ENCODE measurements at regions not wholly inside any gene's neighbourhood (a gene's known extent, or its start where the extent isn't known, plus 50 kb on each side); places are given as distances from the start of the nearest gene placed in this dataset.

DNA sequence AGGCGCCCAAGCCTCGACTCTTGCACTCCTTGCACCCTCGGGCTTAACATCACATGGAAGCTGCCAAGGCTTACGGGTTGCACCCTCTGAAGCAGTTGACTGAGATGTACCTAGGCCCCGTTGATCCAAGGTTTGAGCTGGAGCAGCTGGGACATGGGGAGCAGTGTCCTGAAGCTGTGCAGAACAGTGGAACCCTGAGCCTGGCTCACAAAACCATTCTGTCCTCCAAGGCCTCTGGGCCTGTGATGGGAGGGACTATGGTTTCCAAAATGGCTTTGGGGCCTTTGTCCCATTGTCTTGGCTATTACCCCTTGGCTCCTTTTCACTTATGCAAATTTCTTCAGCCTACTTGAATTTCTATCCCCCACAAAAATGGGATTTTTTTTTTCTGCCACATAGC is 454.0 kb downstream of the PIK3C3 start:
- ATAC-seq (replicated peaks; ENCODE audit: extremely low read depth, poor library complexity, severe bottlenecking) (no peak), DNase-seq (ENCODE audit: low spot score in 2 of 2) (no peak)
- Mint-ChIP-seq H3K4me1 (no peaks in the 10 kb centered on the region), H3K27ac (ENCODE audit: low read depth) (no peak overlapping the region), H3K9me3 (peaks cover 34% of the 10 kb centered on the region), H3K36me3 (ENCODE audit: insufficient read depth) (no peaks in the 10 kb centered on the region), H3K27me3 (no peaks in the 10 kb centered on the region), H3K4me3 (no peak overlapping the region)

DNA sequence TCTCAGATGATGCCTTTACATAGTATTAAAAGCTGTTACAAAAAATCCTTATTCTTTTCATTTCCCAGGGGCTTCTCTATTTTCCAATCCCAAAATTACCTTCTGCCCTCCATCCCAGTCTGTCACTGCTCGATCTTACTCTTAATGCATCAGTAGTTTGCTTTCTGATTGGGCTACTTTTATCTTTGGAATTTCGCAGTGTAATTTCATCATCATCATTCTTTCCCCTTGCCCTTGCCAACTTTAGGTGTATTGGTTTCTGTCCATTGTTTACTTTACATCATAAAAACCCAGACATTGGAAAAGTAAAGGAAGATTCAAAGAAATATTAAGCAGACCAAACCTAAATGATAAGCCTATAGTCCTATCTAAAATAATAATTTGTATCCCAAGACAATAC is 457.2 kb downstream of the PIK3C3 start:
- H3K9me3 Mint-ChIP-seq, result peaks cover 34% of the 10 kb centered on the region

DNA sequence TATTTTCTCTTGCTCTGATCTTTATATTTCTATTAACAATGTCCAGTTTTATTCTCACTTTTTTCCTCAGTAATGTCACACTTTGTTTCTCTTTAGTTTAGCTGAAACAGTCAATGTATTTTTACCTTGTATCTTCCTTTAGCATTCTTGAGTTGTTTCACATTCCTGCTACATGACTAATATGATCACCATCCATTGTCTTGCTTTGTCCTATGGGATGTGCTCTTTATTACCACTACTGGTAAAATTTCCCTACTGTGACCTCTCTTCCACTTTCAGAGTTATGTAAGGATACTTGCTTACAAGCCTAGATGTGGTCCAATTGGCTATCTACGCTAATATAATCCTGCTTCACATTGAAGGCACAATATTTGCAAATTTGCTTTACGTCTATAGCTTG is 457.9 kb downstream of the PIK3C3 start:
- no peak overlapping the region for H3K4me3 Mint-ChIP-seq
- no peaks in the 10 kb centered on the region for H3K27me3 Mint-ChIP-seq
- ATAC-seq (replicated peaks; ENCODE audit: extremely low read depth, poor library complexity, severe bottlenecking) (no peak), DNase-seq (ENCODE audit: low spot score in 2 of 2) (no peak)
- peaks cover 28% of the 10 kb centered on the region for H3K9me3 Mint-ChIP-seq
- H3K4me1 Mint-ChIP-seq, result no peaks in the 10 kb centered on the region
- H3K27ac Mint-ChIP-seq (ENCODE audit: low read depth), result no peak overlapping the region
- H3K36me3 Mint-ChIP-seq (ENCODE audit: insufficient read depth), result peaks cover 1% of the 10 kb centered on the region

More for the DNA sequence above, 457.2 kb downstream of the PIK3C3 start:
- DNase-seq (ENCODE audit: low spot score in 2 of 2) (no peak), ATAC-seq (replicated peaks; ENCODE audit: extremely low read depth, poor library complexity, severe bottlenecking) (no peak)
- H3K4me1 Mint-ChIP-seq, result no peaks in the 10 kb centered on the region
- no peaks in the 10 kb centered on the region for H3K27me3 Mint-ChIP-seq
- H3K36me3 Mint-ChIP-seq (ENCODE audit: insufficient read depth), result peaks cover 1% of the 10 kb centered on the region
- no peak overlapping the region for H3K4me3 Mint-ChIP-seq
- H3K27ac Mint-ChIP-seq (ENCODE audit: low read depth), result no peak overlapping the region

DNA sequence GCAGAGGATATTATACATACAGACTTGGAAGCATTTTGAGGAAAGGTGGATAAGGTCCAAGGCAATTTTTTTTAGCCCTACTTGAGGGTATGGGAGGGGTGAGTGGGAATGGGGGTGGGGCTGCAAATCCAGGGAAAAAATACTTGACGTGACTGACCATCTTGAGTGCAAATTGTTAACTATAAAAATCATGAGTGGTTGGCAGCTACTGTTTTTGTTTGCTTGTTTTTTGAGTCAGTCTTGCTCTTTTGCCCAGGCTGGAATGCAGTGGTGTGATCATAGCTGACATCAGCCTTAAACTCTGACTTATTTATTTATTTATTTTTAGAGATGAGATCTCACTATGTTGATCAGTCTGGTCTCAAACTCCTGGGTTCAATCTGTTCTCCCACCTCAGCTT is 458.8 kb downstream of the PIK3C3 start:
- Mint-ChIP-seq H3K27ac (ENCODE audit: low read depth) (no peak overlapping the region), H3K36me3 (ENCODE audit: insufficient read depth) (peaks cover 1% of the 10 kb centered on the region), H3K9me3 (peaks cover 25% of the 10 kb centered on the region), H3K4me1 (no peaks in the 10 kb centered on the region), H3K4me3 (no peak overlapping the region), H3K27me3 (no peaks in the 10 kb centered on the region)
- no peak for DNase-seq (ENCODE audit: low spot score in 2 of 2)
- no peak for ATAC-seq (replicated peaks; ENCODE audit: extremely low read depth, poor library complexity, severe bottlenecking)

DNA sequence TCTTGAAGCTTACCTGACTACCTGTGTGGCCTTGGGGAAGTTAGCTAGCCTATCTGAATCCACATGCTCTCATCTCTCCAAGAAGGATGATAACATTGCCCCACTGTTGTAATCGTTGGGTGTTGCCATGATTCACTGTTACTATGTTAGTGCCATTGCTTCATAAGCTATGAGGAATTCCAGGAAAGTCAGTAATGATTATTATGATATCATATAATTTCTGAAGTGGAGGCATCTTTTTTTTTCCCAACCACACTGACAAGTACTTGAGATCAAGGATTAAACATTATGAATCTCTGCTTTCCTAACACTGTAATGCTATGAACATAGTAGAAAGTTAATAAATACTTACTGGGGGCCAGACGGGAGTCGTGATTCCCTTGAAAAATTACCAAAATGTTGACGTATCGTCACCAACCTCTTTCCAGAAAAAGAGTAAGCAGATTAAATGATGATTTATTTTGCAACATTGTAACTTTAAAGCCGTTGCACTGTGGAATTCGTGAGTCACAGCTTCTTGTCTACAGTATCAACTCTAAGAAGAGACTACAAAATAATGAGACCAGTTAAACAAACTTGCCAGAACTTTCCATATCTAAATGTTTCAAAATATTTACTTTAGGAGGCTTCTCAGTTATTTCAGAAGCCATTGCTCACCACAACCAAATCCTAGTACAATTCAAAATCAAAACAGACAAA is 459.9 kb downstream of the PIK3C3 start:
- Mint-ChIP-seq H3K27ac (ENCODE audit: low read depth) (no peak overlapping the region), H3K4me1 (no peaks in the 10 kb centered on the region), H3K9me3 (peaks cover 18% of the 10 kb centered on the region), H3K36me3 (ENCODE audit: insufficient read depth) (peaks cover 1% of the 10 kb centered on the region), H3K4me3 (no peak overlapping the region), H3K27me3 (no peaks in the 10 kb centered on the region)
- DNase-seq (ENCODE audit: low spot score in 2 of 2) (no peak), ATAC-seq (replicated peaks; ENCODE audit: extremely low read depth, poor library complexity, severe bottlenecking) (no peak)

DNA sequence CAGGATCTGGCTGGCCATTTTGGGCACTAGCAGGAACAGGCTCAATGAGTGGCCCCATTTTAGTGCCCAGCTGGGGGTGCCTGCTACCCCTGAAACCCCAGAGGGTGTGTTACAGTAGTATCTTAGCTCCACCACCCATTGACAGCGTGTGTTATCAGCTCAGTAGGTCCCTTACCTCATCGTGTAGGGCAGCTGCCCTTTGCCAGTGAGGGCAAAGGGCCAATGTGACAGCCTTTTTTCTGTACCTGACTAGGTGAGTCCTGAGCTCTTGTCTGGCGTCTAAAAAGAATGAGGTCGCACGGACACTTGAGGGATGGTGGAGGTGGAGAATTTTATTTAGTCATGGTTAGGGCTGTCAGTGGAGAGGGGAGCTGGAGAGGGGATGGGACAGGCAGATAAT is 462.2 kb downstream of the PIK3C3 start:
- DNase-seq (ENCODE audit: low spot score in 2 of 2) (no peak), ATAC-seq (replicated peaks; ENCODE audit: extremely low read depth, poor library complexity, severe bottlenecking) (no peak)
- Mint-ChIP-seq H3K36me3 (ENCODE audit: insufficient read depth) (peaks cover 1% of the 10 kb centered on the region), H3K4me1 (no peaks in the 10 kb centered on the region), H3K27me3 (no peaks in the 10 kb centered on the region), H3K9me3 (peaks cover 22% of the 10 kb centered on the region), H3K27ac (ENCODE audit: low read depth) (no peak overlapping the region), H3K4me3 (no peak overlapping the region)

DNA sequence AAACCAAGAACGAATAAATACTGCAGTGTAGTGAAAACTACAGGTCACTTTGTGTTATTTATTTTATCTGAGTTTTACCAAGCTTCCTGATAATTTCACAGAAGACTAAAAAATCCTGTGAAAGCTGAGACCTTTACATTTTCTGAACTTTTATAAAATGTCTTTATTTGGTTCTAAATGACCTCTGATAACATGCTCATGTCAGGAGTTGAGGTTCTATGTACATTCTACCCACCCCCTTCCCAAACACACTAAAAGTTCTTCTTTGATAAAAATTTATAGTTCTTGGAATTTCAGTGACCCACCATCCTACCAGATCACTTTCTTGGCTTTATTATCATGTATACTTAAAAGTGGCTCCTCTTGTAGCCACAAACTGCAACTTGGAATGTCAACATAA is 463.1 kb downstream of the PIK3C3 start:
- H3K36me3 Mint-ChIP-seq (ENCODE audit: insufficient read depth), result peaks cover 1% of the 10 kb centered on the region
- no peak overlapping the region for H3K4me3 Mint-ChIP-seq
- no peaks in the 10 kb centered on the region for H3K4me1 Mint-ChIP-seq
- DNase-seq (ENCODE audit: low spot score in 2 of 2), result no peak
- H3K9me3 Mint-ChIP-seq, result peaks cover 12% of the 10 kb centered on the region
- H3K27ac Mint-ChIP-seq (ENCODE audit: low read depth), result no peak overlapping the region
- H3K27me3 Mint-ChIP-seq, result no peaks in the 10 kb centered on the region
- ATAC-seq (replicated peaks; ENCODE audit: extremely low read depth, poor library complexity, severe bottlenecking), result no peak

DNA sequence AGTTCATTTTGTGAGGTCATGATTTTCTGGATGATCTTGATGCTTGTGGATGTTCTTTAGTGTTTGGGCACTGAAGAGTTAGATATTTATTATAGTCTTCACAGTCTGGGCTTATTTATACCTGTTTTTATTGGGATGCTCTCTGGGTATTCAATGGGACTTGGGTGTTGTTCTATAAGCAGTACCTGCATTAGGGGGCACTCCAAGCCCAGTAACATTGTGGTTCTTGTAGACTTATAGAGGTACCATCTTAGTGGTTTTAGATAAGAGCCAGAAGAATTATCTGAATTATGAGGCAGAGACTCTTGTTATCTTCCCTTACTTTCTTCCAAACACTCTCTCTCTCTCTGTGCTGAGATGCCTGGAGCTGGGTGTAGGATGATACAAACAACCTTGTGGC is 470.0 kb downstream of the PIK3C3 start:
- Mint-ChIP-seq H3K4me1 (no peaks in the 10 kb centered on the region), H3K27me3 (no peaks in the 10 kb centered on the region), H3K36me3 (ENCODE audit: insufficient read depth) (no peaks in the 10 kb centered on the region), H3K4me3 (no peak overlapping the region), H3K9me3 (peaks cover 32% of the 10 kb centered on the region), H3K27ac (ENCODE audit: low read depth) (no peak overlapping the region)
- DNase-seq (ENCODE audit: low spot score in 2 of 2) (no peak), ATAC-seq (replicated peaks; ENCODE audit: extremely low read depth, poor library complexity, severe bottlenecking) (no peak)

DNA sequence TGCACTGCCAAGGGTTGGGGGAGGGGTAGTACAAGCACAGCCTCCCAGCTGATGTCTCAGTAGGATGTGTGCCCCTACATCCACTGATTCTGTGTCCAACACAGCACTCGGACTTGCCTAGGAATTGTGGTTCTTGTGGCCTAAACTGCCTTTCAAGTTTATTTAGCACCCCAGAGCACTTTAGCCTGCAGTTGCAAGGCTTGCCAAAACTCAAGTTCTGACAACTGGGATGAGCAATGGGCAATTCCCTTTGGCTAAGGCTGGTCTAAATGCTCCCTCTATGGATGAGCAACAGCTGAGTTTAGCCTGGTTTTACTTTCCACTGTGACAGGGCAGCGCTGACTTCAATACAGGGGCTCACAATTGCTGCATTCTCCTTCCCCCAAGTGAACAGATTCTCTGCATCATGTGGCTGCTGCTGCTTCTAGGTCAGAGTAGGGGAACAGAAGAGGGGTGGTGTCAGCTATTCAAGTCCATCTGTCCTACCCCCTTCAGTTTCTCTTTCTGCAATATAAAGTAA is 471.5 kb downstream of the PIK3C3 start:
- Mint-ChIP-seq H3K4me3 (no peak overlapping the region), H3K27me3 (no peaks in the 10 kb centered on the region), H3K27ac (ENCODE audit: low read depth) (no peak overlapping the region)

DNA sequence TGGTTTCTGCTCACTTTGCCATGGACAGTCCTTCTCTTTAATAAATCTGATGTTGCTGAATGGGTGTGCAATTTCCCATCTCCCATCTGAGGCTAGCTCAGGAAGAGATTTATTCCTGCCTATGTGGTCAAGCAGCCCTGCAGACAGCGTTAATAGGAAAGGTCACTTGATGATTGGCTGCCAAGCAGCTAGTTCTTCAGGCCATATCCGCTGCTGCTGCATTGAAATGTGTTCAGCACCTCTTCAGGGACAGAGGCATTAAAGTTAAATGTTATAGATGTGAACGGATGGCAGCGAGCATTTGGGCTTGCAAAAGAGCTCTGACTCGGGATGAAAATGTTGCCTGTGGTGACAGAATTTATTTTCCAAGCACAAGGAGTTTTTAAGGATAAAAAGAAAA is 474.2 kb downstream of the PIK3C3 start:
- ATAC-seq (replicated peaks; ENCODE audit: extremely low read depth, poor library complexity, severe bottlenecking), result no peak
- no peaks in the 10 kb centered on the region for H3K4me1 Mint-ChIP-seq
- no peaks in the 10 kb centered on the region for H3K36me3 Mint-ChIP-seq (ENCODE audit: insufficient read depth)
- H3K27me3 Mint-ChIP-seq, result no peaks in the 10 kb centered on the region
- no peak overlapping the region for H3K27ac Mint-ChIP-seq (ENCODE audit: low read depth)
- DNase-seq (ENCODE audit: low spot score in 2 of 2), result no peak
- H3K4me3 Mint-ChIP-seq, result no peak overlapping the region
- H3K9me3 Mint-ChIP-seq, result peaks cover 34% of the 10 kb centered on the region

More for the DNA sequence above, 471.5 kb downstream of the PIK3C3 start:
- DNase-seq (ENCODE audit: low spot score in 2 of 2) (no peak), ATAC-seq (replicated peaks; ENCODE audit: extremely low read depth, poor library complexity, severe bottlenecking) (no peak)
- Mint-ChIP-seq H3K4me1 (no peaks in the 10 kb centered on the region), H3K9me3 (peaks cover 28% of the 10 kb centered on the region), H3K36me3 (ENCODE audit: insufficient read depth) (no peaks in the 10 kb centered on the region)

DNA sequence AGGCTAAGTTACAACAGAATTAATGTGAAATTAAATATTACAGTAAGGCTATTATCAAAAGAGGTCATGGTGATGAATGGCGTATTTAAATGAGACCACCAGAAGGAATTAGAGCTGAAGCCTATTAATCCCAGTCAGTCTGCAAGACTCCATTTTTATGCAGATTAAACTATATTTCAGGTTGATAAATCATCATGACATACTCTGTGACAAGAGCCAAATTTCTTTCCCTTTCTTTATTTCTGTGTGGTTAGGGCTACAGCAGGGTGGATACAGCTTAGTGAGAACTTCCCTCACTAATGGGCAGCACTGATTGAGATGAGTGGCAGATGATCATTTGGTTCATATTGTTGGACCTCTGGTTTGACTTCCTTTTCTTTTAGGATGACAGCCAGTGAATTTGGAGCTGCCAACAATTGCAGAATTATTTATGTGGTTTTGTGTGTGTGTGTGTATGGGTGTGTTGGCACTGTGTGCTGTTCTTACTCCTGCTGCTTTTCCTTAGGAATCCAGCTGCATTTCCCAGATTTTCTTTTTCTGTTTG is 481.3 kb downstream of the PIK3C3 start:
- ATAC-seq (replicated peaks; ENCODE audit: extremely low read depth, poor library complexity, severe bottlenecking) (no peak), DNase-seq (ENCODE audit: low spot score in 2 of 2) (no peak)
- Mint-ChIP-seq H3K36me3 (ENCODE audit: insufficient read depth) (no peaks in the 10 kb centered on the region), H3K4me1 (no peaks in the 10 kb centered on the region), H3K4me3 (no peak overlapping the region), H3K9me3 (peaks cover 10% of the 10 kb centered on the region), H3K27ac (ENCODE audit: low read depth) (no peak overlapping the region), H3K27me3 (no peaks in the 10 kb centered on the region)

DNA sequence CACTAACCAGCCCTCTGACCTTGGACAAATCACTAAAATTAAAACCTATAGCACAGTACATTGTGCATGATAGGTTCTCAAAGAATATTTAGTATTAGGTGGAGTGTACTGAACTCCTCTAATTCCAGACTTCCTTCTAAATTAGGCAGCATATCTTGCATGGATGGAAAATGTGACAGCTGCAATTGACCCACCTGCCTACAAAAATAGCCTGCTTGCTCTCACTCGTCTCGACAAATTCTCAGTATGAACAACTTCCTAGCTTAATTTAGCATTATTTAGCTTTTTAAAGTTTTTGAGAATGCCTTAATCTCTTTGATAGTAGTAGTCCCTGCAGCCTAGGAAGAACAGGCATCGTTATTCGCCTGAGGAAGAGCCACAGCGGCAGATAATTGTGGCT is 482.0 kb downstream of the PIK3C3 start:
- ATAC-seq (replicated peaks; ENCODE audit: extremely low read depth, poor library complexity, severe bottlenecking) (no peak), DNase-seq (ENCODE audit: low spot score in 2 of 2) (no peak)
- H3K27me3 Mint-ChIP-seq, result no peaks in the 10 kb centered on the region
- no peak overlapping the region for H3K4me3 Mint-ChIP-seq
- H3K27ac Mint-ChIP-seq (ENCODE audit: low read depth), result no peak overlapping the region
- H3K4me1 Mint-ChIP-seq, result no peaks in the 10 kb centered on the region
- no peaks in the 10 kb centered on the region for H3K36me3 Mint-ChIP-seq (ENCODE audit: insufficient read depth)
- peaks cover 13% of the 10 kb centered on the region for H3K9me3 Mint-ChIP-seq

DNA sequence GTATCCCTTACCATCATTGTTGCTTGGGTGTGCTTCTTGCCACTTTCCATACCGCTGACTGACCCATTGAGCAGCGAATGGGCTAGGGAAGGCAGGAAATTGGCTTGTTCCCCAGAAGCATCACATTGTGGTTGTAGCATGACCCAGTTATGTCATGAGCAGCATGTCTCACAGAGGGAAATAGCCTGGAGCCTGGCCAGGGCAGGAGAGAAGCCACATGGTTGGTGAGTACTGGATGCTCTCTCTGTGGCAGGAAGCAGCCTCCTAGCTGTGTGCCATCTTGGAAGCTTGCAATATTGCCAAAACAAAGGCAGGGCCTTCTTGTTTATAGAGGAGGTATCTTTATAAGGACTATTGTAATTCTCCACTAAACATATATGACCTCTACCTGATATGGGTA is 482.6 kb downstream of the PIK3C3 start:
- H3K36me3 Mint-ChIP-seq (ENCODE audit: insufficient read depth), result no peaks in the 10 kb centered on the region
- H3K27me3 Mint-ChIP-seq, result no peaks in the 10 kb centered on the region
- no peak overlapping the region for H3K4me3 Mint-ChIP-seq
- H3K27ac Mint-ChIP-seq (ENCODE audit: low read depth), result no peak overlapping the region
- H3K9me3 Mint-ChIP-seq, result peaks cover 20% of the 10 kb centered on the region
- ATAC-seq (replicated peaks; ENCODE audit: extremely low read depth, poor library complexity, severe bottlenecking) (no peak), DNase-seq (ENCODE audit: low spot score in 2 of 2) (no peak)
- H3K4me1 Mint-ChIP-seq, result no peaks in the 10 kb centered on the region

Data from central memory CD8-positive, alpha-beta T cell (primary cell).